Hepatic stellate cell (primary cell): ENCODE measurements at regions not wholly inside any gene's neighbourhood (a gene's known extent, or its start where the extent isn't known, plus 50 kb on each side); places are given as distances from the start of the nearest gene placed in this dataset.
A peak's percentile ranks its signal among the peaks of the same experiment; 100 is the strongest.
"Not testable (repeated sequence)": the region's sequence is repeated elsewhere in the genome, so short reads cannot be mapped to it uniquely, and the experiment has no call there.

Experiments
- DNase-seq: peaks from one replicate; pipeline ENCODE4 v3.0.0; 2011; ENCODE audit warnings: low spot score

GRCh38 chr6:134667111-134667510, 282.8 kb downstream of the ALDH8A1 start:
- DNase-seq = no peak

DNA sequence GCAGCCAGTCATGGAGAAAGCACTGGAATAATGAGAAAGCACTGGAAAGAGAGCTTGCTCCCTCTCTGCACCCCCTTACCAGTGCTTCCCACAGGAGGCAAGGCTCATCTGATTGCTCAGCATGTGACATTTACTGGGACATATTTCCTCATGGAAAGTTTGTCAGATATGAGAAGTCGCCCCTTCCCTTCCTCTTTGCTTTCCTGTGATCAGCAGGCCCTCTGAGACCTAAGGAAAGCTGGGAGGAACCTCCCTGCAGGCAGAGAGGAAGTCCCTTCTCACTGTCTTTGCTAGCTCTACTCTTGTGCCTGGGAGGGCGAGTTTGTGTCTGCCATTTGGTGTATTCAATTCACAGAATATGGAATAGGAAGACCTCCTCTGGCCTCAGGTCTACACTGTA, 283.8 kb downstream of the ALDH8A1 start:
- DNase-seq = no peak

GRCh38 chr6:134665029-134665723, 284.7 kb downstream of the ALDH8A1 start:
- DNase-seq = no peak

DNA sequence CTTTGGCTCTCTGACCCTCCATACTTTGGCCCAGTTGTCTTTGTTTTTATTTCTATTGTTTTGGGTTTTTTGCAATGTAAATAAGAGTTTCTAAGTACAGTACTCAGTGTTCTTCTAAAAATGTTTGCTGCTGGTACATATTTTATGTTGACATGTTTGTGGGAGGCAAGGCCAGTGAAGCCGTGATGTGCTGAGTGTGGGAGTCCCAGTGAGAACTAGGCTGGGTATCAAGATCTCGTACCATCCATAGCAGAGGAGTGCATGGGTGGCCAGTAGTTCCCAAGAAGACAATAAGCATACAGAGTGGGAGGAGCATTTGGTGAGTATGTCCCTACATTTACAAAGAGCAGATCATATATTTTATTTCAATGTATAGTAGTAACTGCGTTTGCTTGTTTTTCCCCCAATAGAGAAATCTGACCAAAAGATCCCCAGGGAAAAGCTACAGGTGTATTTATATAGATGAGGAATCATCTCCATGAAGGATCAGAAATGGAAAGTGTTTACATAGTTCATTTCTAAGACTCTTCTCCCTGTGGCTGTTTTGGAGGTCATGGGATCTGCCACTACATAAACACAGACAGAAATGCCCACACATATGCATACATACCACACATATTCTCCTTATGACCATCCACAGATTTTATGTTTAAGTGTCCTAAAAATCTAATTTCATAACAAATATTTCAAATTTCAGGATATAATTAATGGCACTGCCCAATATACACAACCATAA, 285.9 kb downstream of the ALDH8A1 start:
- peak; percentile 39 for DNase-seq

DNA sequence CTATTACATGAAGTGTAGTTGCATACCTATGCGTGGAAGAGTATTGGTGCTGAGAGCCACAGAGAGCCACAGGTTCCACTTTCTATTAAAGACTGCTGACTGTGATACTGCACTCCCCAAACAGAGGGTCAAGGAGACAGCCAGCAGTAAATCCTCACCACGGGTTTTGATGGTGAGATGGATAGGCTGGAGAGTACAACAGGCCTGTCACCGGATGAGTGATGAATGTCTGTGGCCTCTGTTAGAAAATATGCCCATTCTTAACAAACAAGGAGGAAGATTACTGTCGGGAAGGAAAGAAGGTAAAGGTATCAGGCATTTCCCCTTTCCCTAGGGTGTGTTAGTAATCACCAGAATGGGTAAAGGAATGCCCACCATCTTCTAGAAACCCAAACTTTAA, 286.5 kb downstream of the ALDH8A1 start:
- DNase-seq = no peak

DNA sequence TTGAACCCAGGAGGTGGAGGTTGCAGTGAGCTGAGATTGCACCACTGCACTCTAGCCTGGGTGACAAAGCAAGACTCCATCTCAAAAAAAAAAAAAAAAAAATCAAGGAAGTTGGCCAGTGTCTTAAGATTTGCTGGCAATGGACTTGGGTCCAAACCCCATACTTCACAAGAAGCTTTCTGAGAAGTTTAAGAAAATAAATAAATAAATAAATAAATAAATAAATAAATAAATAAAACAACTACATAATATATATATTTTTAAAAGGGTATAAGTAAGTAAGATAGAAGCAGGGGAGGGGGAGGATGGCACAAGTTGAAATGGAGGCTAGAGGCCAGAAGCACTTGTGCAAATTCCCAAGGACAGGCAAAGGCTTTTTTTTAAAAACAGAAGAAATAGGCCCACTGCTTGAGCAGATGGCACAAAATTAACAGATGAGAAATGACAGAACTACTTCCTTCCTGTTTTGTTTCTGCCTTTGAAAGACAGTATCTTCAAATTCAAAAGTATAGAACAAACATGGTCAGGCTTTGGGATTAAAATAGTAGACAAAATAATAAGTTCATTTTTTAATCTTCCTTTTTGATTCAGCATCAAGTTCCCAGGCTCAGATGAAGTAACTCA, 287.7 kb downstream of the ALDH8A1 start:
- DNase-seq = no peak

- not testable (repeated sequence) for DNase-seq
Observed at GRCh38 chr6:134659885-134660284, 290.0 kb downstream of the ALDH8A1 start.

- no peak for DNase-seq
Observed at GRCh38 chr6:134658596-134658995, 291.3 kb downstream of the ALDH8A1 start.

DNA sequence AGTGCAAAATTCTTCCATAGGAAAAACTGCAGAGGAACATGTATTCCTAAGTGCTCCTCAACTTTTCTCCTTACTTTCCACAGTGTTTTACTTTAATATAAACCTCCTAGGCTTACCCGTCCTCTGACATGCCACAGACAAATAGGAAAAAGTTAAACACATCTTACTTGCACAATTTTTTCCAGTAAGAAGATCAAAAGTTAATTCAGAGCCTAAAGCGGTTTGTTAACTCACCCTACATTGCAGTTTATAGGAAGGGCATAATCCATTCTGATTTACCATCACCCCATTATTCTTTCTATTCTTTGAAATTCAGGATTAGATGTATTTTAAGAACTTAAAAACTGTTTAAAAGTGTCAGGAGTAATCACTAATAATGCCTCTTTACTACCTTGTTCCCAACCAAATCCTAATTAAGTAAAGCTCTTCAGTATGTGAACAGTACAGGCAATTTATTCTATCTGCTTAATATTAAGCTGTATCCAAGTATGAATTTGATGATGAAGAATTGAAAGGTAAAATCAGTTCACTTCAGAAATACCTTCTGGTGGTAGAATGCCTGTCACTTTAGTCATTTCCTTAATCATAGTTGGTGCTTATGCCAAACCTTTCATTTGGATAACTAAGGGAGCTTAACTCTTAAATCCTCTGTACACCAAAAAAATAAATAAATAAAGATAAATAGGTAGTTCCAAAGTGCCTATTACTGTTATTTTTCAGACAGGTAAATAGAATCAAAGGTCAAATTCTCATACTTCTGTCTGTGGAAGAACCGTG, 292.0 kb downstream of the ALDH8A1 start:
- no peak for DNase-seq

- no peak for DNase-seq
Observed at GRCh38 chr6:134657343-134657742, 292.6 kb downstream of the ALDH8A1 start.

DNA sequence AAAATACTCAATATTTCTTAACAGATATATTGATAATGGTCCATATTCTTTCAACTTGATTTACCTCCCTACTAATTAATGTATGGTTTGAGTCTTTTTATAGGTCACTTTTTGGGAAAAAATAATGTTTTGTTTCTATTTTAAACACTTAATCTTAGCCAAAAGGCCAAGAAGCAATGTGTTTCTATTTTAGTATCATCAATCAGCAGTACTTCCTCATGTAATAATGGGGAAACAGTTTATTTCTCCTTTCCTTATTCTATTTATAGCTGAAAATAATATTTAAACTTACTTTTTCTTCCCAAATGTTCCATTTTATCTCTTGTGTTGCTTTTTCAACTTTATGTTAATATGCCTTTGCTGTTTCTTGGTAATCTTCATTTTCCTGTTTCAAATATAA, 295.1 kb downstream of the ALDH8A1 start:
- DNase-seq = no peak

DNA sequence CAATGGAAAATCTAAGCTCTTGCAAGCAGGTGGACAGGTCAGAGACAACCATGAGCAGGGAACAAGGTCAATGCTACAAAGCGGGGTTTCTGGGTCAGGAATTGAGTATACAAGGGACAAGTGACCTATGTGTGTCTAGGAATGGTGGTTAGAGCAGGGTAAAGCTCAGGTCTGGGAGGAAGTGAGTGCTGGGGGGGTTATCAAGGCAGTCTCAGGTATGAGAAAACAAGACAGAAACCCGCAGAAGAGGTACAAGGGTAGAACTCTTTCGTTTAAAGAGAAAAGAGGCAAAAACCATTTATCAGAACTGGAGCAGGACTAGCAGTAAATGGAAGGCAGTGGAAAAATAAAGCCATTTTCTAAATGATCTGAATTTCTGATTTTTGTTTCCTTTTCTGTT, 298.4 kb downstream of the ALDH8A1 start:
- DNase-seq = no peak

- DNase-seq = no peak
Observed at GRCh38 chr6:134647861-134648260, 302.0 kb downstream of the ALDH8A1 start.

GRCh38 chr6:134642819-134643218, 307.1 kb downstream of the ALDH8A1 start:
- no peak for DNase-seq

- DNase-seq = no peak
Observed at GRCh38 chr6:134642279-134642678, 307.6 kb downstream of the ALDH8A1 start.

DNA sequence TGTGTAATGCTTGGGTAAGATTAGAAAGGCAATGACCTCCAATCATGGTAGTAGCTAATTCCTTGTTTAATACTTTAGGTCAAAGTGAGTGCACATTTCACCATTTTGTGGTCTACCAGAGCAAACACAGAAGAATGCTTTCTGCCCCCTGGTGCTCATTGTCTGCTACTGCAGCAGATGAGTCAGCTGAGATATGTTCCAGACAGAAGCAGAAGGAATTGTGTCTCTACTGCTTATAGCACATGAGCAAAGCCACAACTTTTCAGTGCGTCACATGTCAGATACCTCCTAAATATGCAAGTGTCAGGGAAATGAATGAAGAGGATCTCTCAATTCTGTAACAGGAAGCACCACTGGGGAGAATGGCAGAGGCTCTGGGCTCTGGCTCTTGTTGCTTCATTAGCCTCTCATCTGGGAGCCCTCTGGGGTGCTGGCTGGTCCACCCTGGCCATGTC, 308.9 kb downstream of the ALDH8A1 start:
- DNase-seq = peak; percentile 61

DNA sequence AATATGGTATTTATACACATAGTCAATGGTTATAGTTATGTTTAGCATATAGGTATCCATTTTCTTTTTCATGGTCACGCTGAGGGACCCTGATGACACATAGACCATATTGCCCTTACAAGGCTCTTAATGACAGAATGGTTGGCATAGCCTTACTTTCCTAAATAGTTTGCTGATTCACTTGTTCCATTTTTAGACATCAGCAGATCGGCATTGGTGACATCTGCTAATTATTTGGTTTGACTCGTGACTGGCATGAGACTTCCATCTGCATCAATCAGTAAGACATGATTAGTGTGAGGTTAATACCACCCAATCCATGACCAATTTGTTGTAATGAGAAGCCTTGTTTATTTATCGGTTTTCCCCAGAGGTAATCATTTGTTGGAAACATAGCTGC, 309.7 kb downstream of the ALDH8A1 start:
- no peak for DNase-seq

DNA sequence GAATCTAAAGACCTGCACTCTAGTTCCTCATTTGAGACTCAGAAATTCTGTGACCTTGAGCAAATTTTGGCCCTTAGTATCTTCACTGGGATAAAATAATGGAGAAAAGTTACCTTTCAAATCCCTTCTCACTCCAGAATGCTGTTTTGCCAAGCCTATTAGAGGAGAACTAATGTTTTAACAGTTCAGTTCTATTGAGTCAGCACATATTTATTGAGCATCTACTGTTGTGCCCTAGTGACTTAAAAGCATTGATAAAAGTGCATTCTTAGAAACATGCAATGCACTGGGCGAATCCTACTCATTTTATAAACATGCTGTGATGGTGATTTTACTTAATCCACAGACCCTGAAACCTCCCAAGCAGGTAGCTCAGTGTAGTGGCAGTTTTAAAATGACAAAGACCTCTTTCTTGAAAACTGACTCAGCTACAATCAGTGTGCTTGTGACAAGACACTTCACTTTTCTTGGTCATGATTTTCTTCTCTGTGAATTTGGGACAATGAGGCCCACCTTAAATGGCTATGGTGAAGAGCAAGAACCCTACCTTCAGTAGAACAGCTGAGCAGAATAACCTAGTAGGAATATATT, 312.0 kb downstream of the ALDH8A1 start:
- DNase-seq = no peak

DNA sequence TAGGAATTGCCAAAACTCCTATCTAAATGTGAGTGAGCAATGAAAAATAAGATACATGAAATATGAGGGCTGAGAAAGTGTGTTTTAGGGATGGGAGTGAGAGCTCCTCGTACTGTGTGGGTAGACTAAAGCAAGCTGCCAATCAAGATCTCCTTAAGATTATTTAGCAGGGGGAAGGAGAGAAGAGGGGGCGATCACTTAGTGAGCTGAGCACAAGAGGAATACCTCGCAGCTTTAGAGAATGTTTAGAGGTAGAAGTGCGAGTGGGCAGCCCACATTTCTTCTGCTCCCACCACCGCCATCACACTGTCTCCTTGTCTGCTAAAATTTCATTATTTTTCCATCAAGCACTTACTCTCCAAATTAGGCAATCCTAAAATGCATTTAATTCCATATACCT, 312.6 kb downstream of the ALDH8A1 start:
- DNase-seq = no peak

DNA sequence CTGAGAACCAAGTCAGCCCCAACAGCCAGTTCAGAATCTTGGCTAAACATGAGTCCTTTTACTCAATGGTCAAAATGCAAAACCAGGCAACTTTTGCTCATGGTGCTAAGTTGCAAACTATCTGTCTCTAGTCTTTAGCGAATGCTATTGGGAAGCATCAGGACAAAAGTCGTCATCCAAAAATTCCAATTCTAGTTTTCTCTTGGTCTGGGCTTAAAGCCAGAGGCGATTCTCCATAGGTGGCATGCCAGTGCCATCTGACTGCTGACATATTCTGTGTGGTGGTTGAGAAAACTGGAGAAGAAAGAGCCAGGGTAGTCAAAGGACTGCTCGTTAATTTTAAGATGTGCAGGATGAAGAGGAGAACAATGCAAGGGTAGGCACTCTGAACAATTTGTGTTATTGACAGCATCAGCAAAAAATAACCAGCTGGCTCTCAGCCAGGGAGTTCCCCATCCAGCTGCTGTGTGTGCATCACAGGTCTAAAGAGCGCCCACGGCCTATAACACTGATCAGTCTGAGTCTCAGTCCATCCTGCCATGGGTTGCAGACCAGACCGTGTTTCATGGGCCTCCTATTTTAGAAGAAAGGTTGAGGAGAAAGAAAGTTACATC, 313.6 kb downstream of the ALDH8A1 start:
- no peak for DNase-seq

GRCh38 chr6:134634966-134635365, 314.9 kb downstream of the ALDH8A1 start:
- no peak for DNase-seq

- DNase-seq = no peak
Observed at GRCh38 chr6:134634466-134634865, 315.4 kb downstream of the ALDH8A1 start.
